ENCODE measurements at regions not wholly inside any gene's neighbourhood (a gene's known extent, or its start where the extent isn't known, plus 50 kb on each side); places are given as distances from the start of the nearest gene placed in this dataset.
A peak's percentile ranks its signal among the peaks of the same experiment; 100 is the strongest.

DNA sequence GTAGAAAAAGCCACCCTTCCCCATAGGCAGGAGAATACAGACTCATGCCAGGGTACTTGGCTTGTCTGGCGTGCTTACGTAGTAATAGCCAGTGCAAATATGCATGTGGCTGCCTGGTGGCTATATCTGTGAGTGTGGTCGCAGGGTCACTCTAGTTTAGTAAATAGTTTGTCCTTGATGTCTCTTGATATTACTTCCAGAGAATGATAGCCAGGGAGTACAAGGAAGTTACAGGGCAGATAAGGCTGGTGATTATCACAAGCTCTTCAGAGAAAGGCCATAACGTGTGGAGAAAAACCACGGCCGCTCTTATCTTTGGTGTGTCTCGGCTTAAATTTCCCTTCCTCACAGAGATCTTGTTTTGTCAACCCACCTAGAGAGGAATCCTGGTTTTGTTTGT lies 54.3 kb upstream of the SLC39A10 start:
- DNase-seq = peak in 1 of 2 donors; percentile 36
- WGBS, 5 donors = 42 to 67% (median 47%) methylated on average over 7 of the region's 7 CpGs
- Histone ChIP-seq H3K9me3 (no peaks in the 10 kb centered on the region), H3K36me3 (no peaks in the 10 kb centered on the region), H3K27ac (no peak overlapping the region), H3K4me3 (no peak overlapping the region), H3K4me1 (peaks cover 0 to 3% (median 0%) of the 10 kb centered on the region in 4 donors), H3K27me3 (no peaks in the 10 kb centered on the region)
- intact Hi-C loops (cut with DNase I; ENCODE audit: low total_unique reads) = no loop called here
- peak in 1 of 3 donors; percentile 34 for TF ChIP-seq POLR2AphosphoS5 (IDR thresholded peaks at IDR 0.05)
- no peak for TF ChIP-seq POLR2A (IDR thresholded peaks at IDR 0.05)

DNA sequence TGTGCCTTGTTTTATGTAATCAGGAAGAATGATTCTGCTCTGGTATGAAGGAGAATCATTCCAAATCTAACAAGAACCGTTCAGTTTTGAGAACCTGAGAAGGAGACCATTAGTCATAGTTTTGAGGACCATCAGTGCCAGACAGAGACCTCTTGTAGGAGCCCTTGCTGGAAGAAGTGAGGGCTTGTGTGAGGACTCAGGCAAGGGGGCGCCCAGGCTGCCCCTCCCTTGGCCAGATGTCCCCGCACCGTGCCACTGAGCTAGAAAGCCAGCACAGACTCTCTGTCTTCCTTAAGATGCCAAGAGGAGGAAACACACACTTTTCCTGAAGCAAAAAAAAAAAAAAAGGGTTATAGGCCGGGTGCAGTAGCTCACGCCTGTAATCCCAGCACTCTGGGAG lies 55.7 kb upstream of the SLC39A10 start:
- no peak for DNase-seq
- H3K4me3 ChIP-seq = no peak overlapping the region
- intact Hi-C loops (cut with DNase I; ENCODE audit: low total_unique reads) = no loop called here
- H3K27me3 ChIP-seq = no peaks in the 10 kb centered on the region
- TF ChIP-seq POLR2A (IDR thresholded peaks at IDR 0.05) = no peak
- TF ChIP-seq POLR2AphosphoS5 (IDR thresholded peaks at IDR 0.05) = no peak
- TF ChIP-seq EP300 (IDR thresholded peaks at IDR 0.05) = no peak
- H3K9me3 ChIP-seq = no peaks in the 10 kb centered on the region
- H3K27ac ChIP-seq = no peak overlapping the region
- peaks cover 0 to 3% (median 0%) of the 10 kb centered on the region in 4 donors for H3K4me1 ChIP-seq
- no peaks in the 10 kb centered on the region for H3K36me3 ChIP-seq
- WGBS, 5 donors = 64 to 70% (median 68%) methylated on average over 6 of the region's 6 CpGs

DNA sequence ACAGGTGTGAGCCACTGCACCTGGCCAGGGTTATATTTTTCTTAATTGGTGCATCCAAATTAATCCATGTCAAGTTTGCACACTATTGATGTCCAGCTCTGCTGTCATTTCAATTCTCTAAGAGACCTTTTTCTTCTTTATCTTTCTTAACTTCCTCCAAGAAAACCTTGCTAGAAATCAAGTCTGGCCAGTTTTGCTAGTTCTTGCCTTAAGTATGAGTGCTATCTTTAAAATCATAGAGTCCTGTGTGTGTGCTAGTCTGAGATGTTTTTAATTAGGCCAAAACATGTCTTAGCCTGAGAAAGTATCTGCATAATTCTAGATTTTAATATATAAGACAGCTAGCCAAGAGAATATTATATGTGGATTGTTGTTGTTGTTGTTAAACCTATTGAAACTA lies 56.2 kb upstream of the SLC39A10 start:
- H3K27ac ChIP-seq = no peak overlapping the region
- no peaks in the 10 kb centered on the region for H3K36me3 ChIP-seq
- TF ChIP-seq POLR2AphosphoS5 (IDR thresholded peaks at IDR 0.05) = no peak
- TF ChIP-seq POLR2A (IDR thresholded peaks at IDR 0.05) = no peak
- TF ChIP-seq, protein P1, sequence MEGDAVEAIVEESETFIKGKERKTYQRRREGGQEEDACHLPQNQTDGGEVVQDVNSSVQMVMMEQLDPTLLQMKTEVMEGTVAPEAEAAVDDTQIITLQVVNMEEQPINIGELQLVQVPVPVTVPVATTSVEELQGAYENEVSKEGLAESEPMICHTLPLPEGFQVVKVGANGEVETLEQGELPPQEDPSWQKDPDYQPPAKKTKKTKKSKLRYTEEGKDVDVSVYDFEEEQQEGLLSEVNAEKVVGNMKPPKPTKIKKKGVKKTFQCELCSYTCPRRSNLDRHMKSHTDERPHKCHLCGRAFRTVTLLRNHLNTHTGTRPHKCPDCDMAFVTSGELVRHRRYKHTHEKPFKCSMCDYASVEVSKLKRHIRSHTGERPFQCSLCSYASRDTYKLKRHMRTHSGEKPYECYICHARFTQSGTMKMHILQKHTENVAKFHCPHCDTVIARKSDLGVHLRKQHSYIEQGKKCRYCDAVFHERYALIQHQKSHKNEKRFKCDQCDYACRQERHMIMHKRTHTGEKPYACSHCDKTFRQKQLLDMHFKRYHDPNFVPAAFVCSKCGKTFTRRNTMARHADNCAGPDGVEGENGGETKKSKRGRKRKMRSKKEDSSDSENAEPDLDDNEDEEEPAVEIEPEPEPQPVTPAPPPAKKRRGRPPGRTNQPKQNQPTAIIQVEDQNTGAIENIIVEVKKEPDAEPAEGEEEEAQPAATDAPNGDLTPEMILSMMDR (IDR thresholded peaks at IDR 0.05) = no peak
- TF ChIP-seq EP300 (IDR thresholded peaks at IDR 0.05) = no peak
- no peak overlapping the region for H3K4me3 ChIP-seq
- intact Hi-C loops (cut with DNase I; ENCODE audit: low total_unique reads) = no loop called here
- H3K9me3 ChIP-seq = no peaks in the 10 kb centered on the region
- H3K27me3 ChIP-seq = no peaks in the 10 kb centered on the region
- peak in 1 of 2 donors; percentile 59 for DNase-seq
- H3K4me1 ChIP-seq = peaks cover 0 to 3% (median 0%) of the 10 kb centered on the region in 4 donors

DNA sequence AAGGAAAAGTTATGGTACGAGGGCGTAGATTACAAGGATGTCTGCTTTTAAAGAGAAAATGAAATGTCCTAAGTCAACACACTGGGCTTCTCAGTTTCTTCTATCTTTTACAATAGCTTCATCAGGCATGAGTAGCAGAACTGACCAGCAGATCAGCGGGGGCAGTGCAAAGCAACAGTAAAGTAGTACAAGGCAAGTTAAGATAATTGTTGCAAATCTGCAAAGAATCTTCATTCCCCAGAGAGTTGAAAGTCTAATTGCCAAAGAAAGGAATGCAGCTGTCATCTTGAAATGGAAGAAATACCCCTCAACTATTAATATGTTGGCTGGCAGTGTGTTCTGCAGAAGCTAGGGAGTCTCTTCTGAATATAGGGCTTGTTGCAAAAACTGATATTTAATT lies 60.2 kb upstream of the SLC39A10 start:
- DNase-seq = no peak
- Histone ChIP-seq H3K27ac (no peak overlapping the region), H3K27me3 (no peaks in the 10 kb centered on the region), H3K36me3 (no peaks in the 10 kb centered on the region), H3K4me1 (peaks cover 0 to 5% (median 1%) of the 10 kb centered on the region in 4 donors), H3K4me3 (no peak overlapping the region), H3K9me3 (peaks cover 0 to 3% (median 0%) of the 10 kb centered on the region in 4 donors)
- 93 to 98% (median 97%) methylated on average over 3 of the region's 3 CpGs for WGBS, 5 donors
- TF ChIP-seq POLR2AphosphoS5 (IDR thresholded peaks at IDR 0.05) = no peak
- no peak for TF ChIP-seq EP300 (IDR thresholded peaks at IDR 0.05)
- TF ChIP-seq, protein P1 (IDR thresholded peaks at IDR 0.05) = no peak
- TF ChIP-seq POLR2A (IDR thresholded peaks at IDR 0.05) = no peak
- intact Hi-C loops (cut with DNase I; ENCODE audit: low total_unique reads) = no loop called here

DNA sequence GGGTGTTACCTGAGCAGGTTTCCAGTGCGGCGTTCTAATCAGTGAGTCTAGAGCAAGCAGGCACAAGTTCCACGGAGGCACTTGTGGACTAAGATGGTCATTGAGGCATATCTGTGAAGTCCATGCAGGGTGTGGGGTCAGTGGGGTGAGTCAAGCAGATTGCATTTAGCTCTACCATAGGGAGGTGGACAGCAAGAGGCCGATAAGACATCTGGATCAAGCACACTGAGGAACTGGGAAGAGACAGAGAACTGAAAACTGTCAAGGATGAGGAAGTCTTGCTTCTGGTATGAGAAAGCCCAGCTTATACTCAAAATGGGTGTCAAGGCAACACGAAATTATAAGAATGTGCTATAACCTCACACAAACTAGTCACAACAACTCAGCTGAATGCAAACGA lies 61.2 kb upstream of the SLC39A10 start:
- Histone ChIP-seq H3K4me1 (peaks cover 0 to 9% (median 2%) of the 10 kb centered on the region in 4 donors), H3K9me3 (peaks cover 0 to 3% (median 0%) of the 10 kb centered on the region in 4 donors), H3K36me3 (no peaks in the 10 kb centered on the region), H3K27ac (no peak overlapping the region), H3K27me3 (no peaks in the 10 kb centered on the region), H3K4me3 (no peak overlapping the region)
- intact Hi-C loops (cut with DNase I; ENCODE audit: low total_unique reads) = no loop called here
- WGBS, 5 donors = 90 to 96% (median 93%) methylated on average over 6 of the region's 6 CpGs
- DNase-seq = no peak
- TF ChIP-seq, protein P1 (IDR thresholded peaks at IDR 0.05) = no peak
- TF ChIP-seq EP300 (IDR thresholded peaks at IDR 0.05) = no peak
- TF ChIP-seq POLR2A (IDR thresholded peaks at IDR 0.05) = no peak
- TF ChIP-seq POLR2AphosphoS5 (IDR thresholded peaks at IDR 0.05) = no peak

Data from stomach (tissue), 8 donors.